ENCODE measurements at regions not wholly inside any gene's neighbourhood (a gene's known extent, or its start where the extent isn't known, plus 50 kb on each side); places are given as distances from the start of the nearest gene placed in this dataset.

DNA sequence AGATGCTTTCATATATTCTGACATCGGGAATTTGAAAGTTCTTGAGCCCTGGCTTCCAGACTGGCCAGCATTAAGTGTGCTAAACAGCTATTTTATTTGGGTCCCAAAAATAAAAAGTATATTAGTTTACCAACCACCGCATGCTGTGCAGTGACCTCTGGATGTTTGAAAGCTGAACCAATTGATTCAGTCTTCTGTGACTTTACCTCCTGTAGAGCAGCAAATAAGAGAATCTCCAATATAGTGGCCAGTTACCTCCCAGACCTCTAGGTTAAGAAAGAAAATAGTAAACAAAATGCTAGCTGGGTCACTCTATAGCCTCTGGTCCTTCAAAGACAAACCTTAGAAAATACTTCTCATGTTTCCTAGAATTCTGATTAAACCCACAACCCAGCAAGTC lies 424.6 kb upstream of the NFE2L3 start:
- Histone ChIP-seq H3K36me3 (no peaks in the 10 kb centered on the region), H3K27ac (no peak overlapping the region), H3K4me1 (no peaks in the 10 kb centered on the region), H3K4me3 (no peak overlapping the region), H3K9me3 (no peaks in the 10 kb centered on the region), H3K27me3 (no peaks in the 10 kb centered on the region)
- DNase-seq: no peak
- TF ChIP-seq, protein P1, sequence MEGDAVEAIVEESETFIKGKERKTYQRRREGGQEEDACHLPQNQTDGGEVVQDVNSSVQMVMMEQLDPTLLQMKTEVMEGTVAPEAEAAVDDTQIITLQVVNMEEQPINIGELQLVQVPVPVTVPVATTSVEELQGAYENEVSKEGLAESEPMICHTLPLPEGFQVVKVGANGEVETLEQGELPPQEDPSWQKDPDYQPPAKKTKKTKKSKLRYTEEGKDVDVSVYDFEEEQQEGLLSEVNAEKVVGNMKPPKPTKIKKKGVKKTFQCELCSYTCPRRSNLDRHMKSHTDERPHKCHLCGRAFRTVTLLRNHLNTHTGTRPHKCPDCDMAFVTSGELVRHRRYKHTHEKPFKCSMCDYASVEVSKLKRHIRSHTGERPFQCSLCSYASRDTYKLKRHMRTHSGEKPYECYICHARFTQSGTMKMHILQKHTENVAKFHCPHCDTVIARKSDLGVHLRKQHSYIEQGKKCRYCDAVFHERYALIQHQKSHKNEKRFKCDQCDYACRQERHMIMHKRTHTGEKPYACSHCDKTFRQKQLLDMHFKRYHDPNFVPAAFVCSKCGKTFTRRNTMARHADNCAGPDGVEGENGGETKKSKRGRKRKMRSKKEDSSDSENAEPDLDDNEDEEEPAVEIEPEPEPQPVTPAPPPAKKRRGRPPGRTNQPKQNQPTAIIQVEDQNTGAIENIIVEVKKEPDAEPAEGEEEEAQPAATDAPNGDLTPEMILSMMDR (IDR thresholded peaks at IDR 0.05): no peak
- TF ChIP-seq POLR2A (IDR thresholded peaks at IDR 0.05): no peak

DNA sequence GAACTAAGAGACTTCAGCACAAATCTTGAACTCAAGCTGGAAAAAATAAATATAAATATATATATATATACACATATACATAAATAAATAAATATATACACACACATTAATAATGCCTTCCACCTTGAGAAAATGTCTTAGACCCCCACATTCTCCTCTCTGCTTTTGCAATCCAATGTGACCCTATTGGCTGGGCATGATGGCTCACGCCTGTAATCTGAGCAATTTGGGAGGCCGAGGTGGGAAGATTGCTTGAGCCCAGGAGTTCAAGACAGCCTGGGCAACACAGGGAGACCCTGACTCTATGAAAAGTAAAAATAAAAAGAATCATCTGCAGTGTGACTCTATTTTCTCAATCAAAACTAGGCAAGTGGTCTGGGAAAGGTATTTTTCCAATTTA lies 424.1 kb upstream of the NFE2L3 start:
- Histone ChIP-seq H3K4me1 (no peaks in the 10 kb centered on the region), H3K4me3 (no peak overlapping the region), H3K9me3 (no peaks in the 10 kb centered on the region), H3K27ac (no peak overlapping the region), H3K27me3 (no peaks in the 10 kb centered on the region), H3K36me3 (no peaks in the 10 kb centered on the region)
- TF ChIP-seq, protein P1 (IDR thresholded peaks at IDR 0.05): no peak
- TF ChIP-seq POLR2A (IDR thresholded peaks at IDR 0.05): no peak
- DNase-seq: no peak

DNA sequence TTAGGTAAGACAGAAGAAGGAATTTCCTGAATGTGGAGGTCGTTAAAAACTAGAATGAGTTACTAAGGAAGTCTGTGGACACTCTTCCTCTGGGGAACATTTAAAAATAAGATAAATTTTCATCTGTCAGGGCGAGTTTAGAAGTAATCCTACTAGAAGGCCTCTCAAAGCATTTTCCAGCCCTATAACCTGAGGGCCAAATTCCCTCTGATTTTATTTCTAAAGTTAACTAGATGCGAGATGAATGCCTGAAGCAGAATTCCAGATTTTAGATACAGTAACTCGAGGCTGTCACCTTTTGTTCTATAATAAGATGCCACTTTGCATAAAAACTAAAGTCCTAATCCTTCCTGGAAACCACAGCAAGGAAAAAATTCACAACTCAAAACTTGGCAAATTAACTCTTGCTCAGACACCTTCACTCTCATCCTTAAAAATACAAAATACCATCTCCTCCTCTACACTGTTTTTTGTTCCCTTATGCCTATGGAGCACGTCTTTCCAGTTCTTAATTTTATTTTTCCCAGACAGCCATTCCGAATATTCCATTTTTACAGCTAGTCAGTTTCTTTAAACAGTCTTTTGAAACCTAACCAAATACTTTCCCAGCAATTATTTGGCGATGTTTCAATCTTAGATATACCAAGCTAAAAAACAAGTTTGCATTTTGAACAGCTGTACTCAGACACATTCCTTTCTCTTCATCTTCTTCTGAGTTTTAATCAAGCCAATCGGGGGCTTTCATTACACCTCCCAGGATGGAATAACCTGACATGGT lies 420.7 kb upstream of the NFE2L3 start:
- Histone ChIP-seq H3K4me1 (no peaks in the 10 kb centered on the region), H3K9me3 (no peaks in the 10 kb centered on the region), H3K36me3 (no peaks in the 10 kb centered on the region), H3K4me3 (no peak overlapping the region), H3K27ac (peak overlapping the region in 1 of 4 donors; percentile 20), H3K27me3 (no peaks in the 10 kb centered on the region)
- TF ChIP-seq, protein P1 (IDR thresholded peaks at IDR 0.05): no peak
- no peak for TF ChIP-seq POLR2A (IDR thresholded peaks at IDR 0.05)
- DNase-seq: no peak

DNA sequence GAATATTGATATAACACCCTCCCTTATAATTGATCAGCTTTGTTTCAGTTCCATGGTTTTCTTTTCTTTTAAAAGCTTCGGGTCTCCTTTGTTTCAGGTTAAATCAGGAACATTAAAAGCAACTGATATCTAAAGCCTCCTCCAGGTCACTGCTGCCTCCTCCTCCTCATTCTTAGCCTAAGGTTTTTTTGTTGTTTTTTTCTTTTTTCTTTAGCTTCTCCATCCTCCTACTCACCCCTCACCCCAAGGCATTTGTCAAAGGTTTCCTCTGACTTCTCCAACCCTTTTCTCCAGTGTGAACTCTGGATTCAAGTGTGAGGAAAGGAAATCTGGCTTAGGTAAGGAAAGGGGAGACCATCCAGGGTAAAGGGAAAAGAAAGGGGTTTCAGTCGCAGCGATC lies 420.2 kb upstream of the NFE2L3 start:
- no peak for TF ChIP-seq POLR2A (IDR thresholded peaks at IDR 0.05)
- TF ChIP-seq, protein P1 (IDR thresholded peaks at IDR 0.05): no peak
- H3K27me3 ChIP-seq: no peaks in the 10 kb centered on the region
- H3K9me3 ChIP-seq: no peaks in the 10 kb centered on the region
- no peaks in the 10 kb centered on the region for H3K36me3 ChIP-seq
- H3K4me3 ChIP-seq: no peak overlapping the region
- H3K4me1 ChIP-seq: no peaks in the 10 kb centered on the region
- DNase-seq: no peak
- peak overlapping the region in 1 of 4 donors; percentile 1 for H3K27ac ChIP-seq

DNA sequence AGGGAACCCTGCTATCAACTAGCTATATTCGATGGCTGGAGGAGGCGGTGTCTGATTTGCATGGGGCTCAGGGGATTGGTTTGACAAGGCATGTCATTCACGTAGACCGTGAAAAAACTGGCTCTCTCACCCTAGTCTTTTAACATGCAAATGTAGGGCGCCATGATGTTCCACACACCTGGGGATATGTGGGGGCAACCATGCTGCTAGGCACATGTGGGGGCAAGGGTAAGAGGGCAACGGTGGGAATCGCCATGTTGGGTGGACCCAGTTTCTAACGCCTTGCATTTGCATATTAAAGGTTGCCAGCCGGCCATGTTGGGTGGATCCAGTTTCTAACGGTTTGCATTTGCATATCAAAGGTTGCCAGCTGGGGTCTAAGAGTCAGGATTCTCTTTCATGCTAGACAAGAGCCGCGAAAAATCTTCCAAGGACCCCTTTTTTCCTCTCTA lies 419.2 kb upstream of the NFE2L3 start:
- TF ChIP-seq, protein P1 (IDR thresholded peaks at IDR 0.05): no peak
- TF ChIP-seq POLR2A (IDR thresholded peaks at IDR 0.05): no peak

More for the DNA sequence above, 419.2 kb upstream of the NFE2L3 start:
- Histone ChIP-seq H3K4me3 (no peak overlapping the region), H3K36me3 (no peaks in the 10 kb centered on the region), H3K27ac (no peak overlapping the region), H3K9me3 (no peaks in the 10 kb centered on the region), H3K4me1 (no peaks in the 10 kb centered on the region), H3K27me3 (no peaks in the 10 kb centered on the region)
- DNase-seq: no peak

All from Peyer's patch (tissue), 4 donors.